Mesothelial cell of epicardium (in vitro differentiated cells): ENCODE measurements at regions not wholly inside any gene's neighbourhood (a gene's known extent, or its start where the extent isn't known, plus 50 kb on each side); places are given as distances from the start of the nearest gene placed in this dataset.

ENCODE experiments used
- DNase-seq, 2 experiments: peaks; one replicate each; pipeline ENCODE4 v3.0.0; 2021; ENCODE audit warnings: low spot score in 2 of 2; ENCODE audit not compliant: unreplicated experiment in 2 of 2
- H3K27ac Mint-ChIP-seq: 2 replicates; pipeline ENCODE4 v1.8.0; 2021; ENCODE audit warnings: mixed read lengths
- H3K27me3 Mint-ChIP-seq: 2 replicates; pipeline ENCODE4 v1.8.0; 2021; ENCODE audit warnings: low read depth, mixed read lengths
- H3K36me3 Mint-ChIP-seq: 2 replicates; pipeline ENCODE4 v1.8.0; 2021; ENCODE audit warnings: mixed read lengths
- H3K4me1 Mint-ChIP-seq: 2 replicates; pipeline ENCODE4 v1.8.0; 2021; ENCODE audit warnings: mixed read lengths
- H3K4me3 Mint-ChIP-seq: 2 replicates; pipeline ENCODE4 v1.8.0; 2021; ENCODE audit warnings: mild to moderate bottlenecking, moderate library complexity, mixed read lengths
- H3K9me3 Mint-ChIP-seq: 2 replicates; pipeline ENCODE4 v1.8.0; 2021; ENCODE audit warnings: mixed read lengths
- TF ChIP-seq, protein P1 (sequence below): fragments of 200-600 bp; sonication (generic); IDR thresholded peaks from one replicate; pipeline ENCODE4 v1.5.0; 2021; ENCODE audit warnings: antibody characterized with exemption; ENCODE audit not compliant: unreplicated experiment

GRCh38 chr14:39763402-39763890, 331.2 kb upstream of the FBXO33 start:
- DNase-seq: no peak
- Mint-ChIP-seq H3K4me3 (no peak overlapping the region), H3K27ac (no peak overlapping the region), H3K9me3 (no peaks in the 10 kb centered on the region), H3K4me1 (no peaks in the 10 kb centered on the region), H3K27me3 (no peaks in the 10 kb centered on the region), H3K36me3 (no peaks in the 10 kb centered on the region)
- TF ChIP-seq, protein P1, sequence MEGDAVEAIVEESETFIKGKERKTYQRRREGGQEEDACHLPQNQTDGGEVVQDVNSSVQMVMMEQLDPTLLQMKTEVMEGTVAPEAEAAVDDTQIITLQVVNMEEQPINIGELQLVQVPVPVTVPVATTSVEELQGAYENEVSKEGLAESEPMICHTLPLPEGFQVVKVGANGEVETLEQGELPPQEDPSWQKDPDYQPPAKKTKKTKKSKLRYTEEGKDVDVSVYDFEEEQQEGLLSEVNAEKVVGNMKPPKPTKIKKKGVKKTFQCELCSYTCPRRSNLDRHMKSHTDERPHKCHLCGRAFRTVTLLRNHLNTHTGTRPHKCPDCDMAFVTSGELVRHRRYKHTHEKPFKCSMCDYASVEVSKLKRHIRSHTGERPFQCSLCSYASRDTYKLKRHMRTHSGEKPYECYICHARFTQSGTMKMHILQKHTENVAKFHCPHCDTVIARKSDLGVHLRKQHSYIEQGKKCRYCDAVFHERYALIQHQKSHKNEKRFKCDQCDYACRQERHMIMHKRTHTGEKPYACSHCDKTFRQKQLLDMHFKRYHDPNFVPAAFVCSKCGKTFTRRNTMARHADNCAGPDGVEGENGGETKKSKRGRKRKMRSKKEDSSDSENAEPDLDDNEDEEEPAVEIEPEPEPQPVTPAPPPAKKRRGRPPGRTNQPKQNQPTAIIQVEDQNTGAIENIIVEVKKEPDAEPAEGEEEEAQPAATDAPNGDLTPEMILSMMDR: no peak

DNA sequence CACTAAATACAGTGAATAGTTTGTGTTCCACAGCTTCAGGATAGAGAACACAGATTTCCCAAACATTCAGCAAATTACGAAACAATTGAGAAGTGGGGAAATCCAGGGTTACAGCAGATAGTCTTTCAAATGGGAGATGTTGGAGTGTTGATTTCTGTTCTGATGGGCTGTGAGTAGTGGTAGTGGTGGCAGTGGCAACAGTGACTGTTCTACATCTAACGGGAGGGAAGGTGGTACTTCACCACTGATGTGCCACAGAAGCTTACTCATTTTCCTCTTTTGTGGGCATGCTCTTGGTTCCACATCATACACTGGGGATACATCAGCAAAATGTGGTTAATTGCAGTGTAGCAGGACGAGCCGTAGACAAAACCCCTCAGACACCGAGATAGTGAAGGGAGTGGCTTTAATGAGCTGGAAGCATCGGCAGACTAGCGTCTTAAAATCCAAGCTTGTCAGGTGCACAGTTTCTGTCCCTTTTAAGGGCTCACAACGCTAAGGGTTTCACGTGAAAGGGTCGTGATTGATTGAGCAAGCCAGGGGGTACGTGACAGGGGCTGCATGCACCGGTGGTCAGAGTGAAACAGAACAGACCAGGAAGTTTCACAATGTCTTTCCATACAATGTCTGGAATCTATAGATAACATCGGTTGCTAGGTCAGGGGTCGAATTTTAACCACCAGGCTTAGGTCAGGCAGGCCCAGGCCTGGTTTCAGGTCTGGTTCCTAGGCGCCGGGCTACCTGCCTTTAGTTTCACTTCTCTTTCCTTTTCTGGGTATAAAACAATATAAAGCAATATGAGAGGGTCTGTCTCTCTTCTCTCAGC, 330.6 kb upstream of the FBXO33 start:
- no peak for DNase-seq
- no peaks in the 10 kb centered on the region for H3K36me3 Mint-ChIP-seq
- H3K9me3 Mint-ChIP-seq: no peaks in the 10 kb centered on the region
- no peaks in the 10 kb centered on the region for H3K4me1 Mint-ChIP-seq
- TF ChIP-seq, protein P1: no peak
- no peak overlapping the region for H3K4me3 Mint-ChIP-seq
- no peak overlapping the region for H3K27ac Mint-ChIP-seq
- no peaks in the 10 kb centered on the region for H3K27me3 Mint-ChIP-seq

DNA sequence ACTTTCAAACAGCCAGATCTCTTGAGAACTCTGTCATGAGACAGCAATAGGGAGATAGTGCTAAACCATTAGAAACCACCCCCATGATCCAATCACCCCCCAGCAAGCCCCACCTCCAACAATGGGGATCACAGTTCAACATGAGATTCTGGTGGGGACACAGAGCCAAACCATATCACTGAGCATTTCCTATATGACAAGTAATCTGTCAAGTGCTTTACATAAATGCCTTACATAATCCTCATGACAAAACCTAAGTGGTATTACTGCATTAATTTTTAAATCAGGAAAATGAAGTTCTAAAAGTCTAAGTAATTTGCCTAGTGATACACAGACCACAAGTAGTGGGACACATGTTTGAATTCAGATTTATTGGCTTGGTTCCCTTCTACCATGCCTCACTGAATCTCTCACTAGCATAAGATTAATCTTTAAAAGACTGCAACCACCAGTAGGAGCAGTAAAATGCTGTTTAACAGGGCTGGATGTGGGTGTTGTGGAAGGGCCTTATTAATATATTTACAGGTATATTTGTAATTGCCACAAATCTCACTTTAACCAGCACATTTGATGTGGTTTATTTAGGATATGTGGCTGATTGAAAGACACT, 323.1 kb upstream of the FBXO33 start:
- no peak for DNase-seq
- Mint-ChIP-seq H3K4me3 (no peak overlapping the region), H3K36me3 (no peaks in the 10 kb centered on the region), H3K27me3 (no peaks in the 10 kb centered on the region), H3K9me3 (no peaks in the 10 kb centered on the region), H3K27ac (no peak overlapping the region), H3K4me1 (no peaks in the 10 kb centered on the region)
- TF ChIP-seq, protein P1: no peak

- Mint-ChIP-seq H3K9me3 (peaks cover 24% of the 10 kb centered on the region), H3K27me3 (no peaks in the 10 kb centered on the region), H3K27ac (no peak overlapping the region), H3K4me3 (no peak overlapping the region), H3K4me1 (peaks cover 2% of the 10 kb centered on the region), H3K36me3 (no peaks in the 10 kb centered on the region)
- TF ChIP-seq, protein P1: no peak
- DNase-seq: no peak
Observed at GRCh38 chr14:39740454-39740853, 308.2 kb upstream of the FBXO33 start.

- no peak for DNase-seq
Observed at GRCh38 chr14:39739796-39740195, 307.6 kb upstream of the FBXO33 start.

More at GRCh38 chr14:39739796-39740195, 307.6 kb upstream of the FBXO33 start:
- TF ChIP-seq, protein P1: no peak
- Mint-ChIP-seq H3K27me3 (no peaks in the 10 kb centered on the region), H3K9me3 (peaks cover 24% of the 10 kb centered on the region), H3K27ac (no peak overlapping the region), H3K36me3 (no peaks in the 10 kb centered on the region), H3K4me1 (peaks cover 2% of the 10 kb centered on the region), H3K4me3 (no peak overlapping the region)
